ENCODE measurements at regions not wholly inside any gene's neighbourhood (a gene's known extent, or its start where the extent isn't known, plus 50 kb on each side); places are given as distances from the start of the nearest gene placed in this dataset.

DNA sequence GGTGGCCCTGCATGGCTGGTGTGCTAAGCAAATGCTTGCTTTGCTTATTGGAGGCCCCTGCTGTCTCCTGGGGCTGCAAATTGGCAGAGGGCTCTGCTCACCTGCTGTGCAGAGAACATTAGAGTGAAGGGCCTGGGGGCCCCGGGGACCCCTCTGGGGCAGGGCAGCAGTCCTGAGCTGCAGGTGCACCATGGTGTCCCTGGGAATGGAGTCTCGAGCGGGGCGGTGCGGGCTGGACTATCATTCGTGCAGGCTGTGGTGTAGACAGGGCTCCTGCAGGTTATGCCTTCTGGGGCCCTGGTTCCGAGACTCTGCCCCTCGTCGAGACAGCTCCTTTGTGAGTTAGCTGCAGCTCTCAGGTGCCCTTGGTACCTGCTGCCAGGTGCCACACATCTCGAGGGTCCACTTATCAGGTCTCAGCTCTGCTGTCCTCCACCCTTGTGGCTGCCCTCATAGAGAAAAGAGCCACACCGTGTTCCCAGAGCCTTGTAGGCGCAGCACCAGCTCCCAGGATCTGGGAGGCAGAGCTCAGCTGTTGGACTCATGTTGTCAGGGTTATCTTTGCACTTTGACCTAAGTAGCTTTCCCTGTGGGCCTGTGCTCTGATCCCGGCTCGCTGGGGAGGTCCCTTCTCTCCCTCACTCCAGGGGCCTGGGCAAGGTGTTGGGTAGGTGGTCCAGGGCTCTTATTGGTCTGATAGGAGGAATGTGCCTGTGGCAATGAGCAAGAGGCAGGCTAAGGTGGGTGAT lies 58.0 kb upstream of the ZNF536 start:
- Histone ChIP-seq H3K36me3 (replicated peaks; ENCODE audit: insufficient read depth, low read depth) (no peaks in the 10 kb centered on the region), H3K4me2 (no peak overlapping the region), H2AFZ (no peak overlapping the region), H3K9me3 (ENCODE audit: low read depth) (no peaks in the 10 kb centered on the region), H4K20me1 (ENCODE audit: insufficient read depth, poor library complexity, severe bottlenecking) (no peaks in the 10 kb centered on the region), H3K9me2 (replicated peaks; ENCODE audit: insufficient read depth) (no peaks in the 10 kb centered on the region), H3K79me2 (no peaks in the 10 kb centered on the region), H3K4me3 (no peak overlapping the region), H3K27me3 (no peaks in the 10 kb centered on the region), H3K4me1 (ENCODE audit: insufficient read depth) (no peaks in the 10 kb centered on the region), H3K27ac (no peak overlapping the region)
- 71% methylated on average over 11 of the region's 14 CpGs for WGBS (ENCODE audit: low lambda C conversion rate, missing lambda C conversion rate)
- DNase-seq (ENCODE audit: low spot score): peak; percentile 46
- TF ChIP-seq, protein P1, sequence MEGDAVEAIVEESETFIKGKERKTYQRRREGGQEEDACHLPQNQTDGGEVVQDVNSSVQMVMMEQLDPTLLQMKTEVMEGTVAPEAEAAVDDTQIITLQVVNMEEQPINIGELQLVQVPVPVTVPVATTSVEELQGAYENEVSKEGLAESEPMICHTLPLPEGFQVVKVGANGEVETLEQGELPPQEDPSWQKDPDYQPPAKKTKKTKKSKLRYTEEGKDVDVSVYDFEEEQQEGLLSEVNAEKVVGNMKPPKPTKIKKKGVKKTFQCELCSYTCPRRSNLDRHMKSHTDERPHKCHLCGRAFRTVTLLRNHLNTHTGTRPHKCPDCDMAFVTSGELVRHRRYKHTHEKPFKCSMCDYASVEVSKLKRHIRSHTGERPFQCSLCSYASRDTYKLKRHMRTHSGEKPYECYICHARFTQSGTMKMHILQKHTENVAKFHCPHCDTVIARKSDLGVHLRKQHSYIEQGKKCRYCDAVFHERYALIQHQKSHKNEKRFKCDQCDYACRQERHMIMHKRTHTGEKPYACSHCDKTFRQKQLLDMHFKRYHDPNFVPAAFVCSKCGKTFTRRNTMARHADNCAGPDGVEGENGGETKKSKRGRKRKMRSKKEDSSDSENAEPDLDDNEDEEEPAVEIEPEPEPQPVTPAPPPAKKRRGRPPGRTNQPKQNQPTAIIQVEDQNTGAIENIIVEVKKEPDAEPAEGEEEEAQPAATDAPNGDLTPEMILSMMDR (IDR thresholded peaks at IDR 0.05; ENCODE audit: poor library complexity): no peak
- TF ChIP-seq EZH2 (IDR thresholded peaks at IDR 0.05; ENCODE audit: borderline replicate concordance) (no peak), EZH2phosphoT487 (IDR thresholded peaks at IDR 0.05; ENCODE audit: low read depth, severe bottlenecking, unreplicated experiment) (no peak)

DNA sequence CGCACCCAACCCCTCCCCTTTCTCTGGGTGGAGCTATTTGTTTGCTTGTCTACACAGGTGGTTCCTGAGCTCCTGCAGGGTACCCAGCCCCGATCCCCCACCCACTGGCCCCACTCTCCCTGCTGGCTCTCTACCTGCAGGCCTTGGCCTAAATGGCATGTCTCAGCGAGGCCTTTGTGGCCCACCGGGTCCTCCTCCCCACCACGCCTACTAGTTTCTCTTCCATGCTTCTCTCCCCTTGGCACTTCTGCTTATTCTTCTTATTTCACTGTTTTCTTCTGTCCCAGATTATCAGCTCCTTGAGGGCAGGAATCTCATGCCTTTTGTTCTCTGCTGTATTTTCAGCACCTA lies 57.4 kb upstream of the ZNF536 start:
- Histone ChIP-seq H2AFZ (no peak overlapping the region), H3K4me3 (no peak overlapping the region), H3K79me2 (no peaks in the 10 kb centered on the region), H3K9me3 (ENCODE audit: low read depth) (no peaks in the 10 kb centered on the region), H4K20me1 (ENCODE audit: insufficient read depth, poor library complexity, severe bottlenecking) (no peaks in the 10 kb centered on the region), H3K4me1 (ENCODE audit: insufficient read depth) (no peaks in the 10 kb centered on the region), H3K9me2 (replicated peaks; ENCODE audit: insufficient read depth) (no peaks in the 10 kb centered on the region), H3K4me2 (no peak overlapping the region), H3K27ac (no peak overlapping the region), H3K27me3 (no peaks in the 10 kb centered on the region), H3K36me3 (replicated peaks; ENCODE audit: insufficient read depth, low read depth) (no peaks in the 10 kb centered on the region)
- TF ChIP-seq EZH2phosphoT487 (IDR thresholded peaks at IDR 0.05; ENCODE audit: low read depth, severe bottlenecking, unreplicated experiment): no peak
- no peak for TF ChIP-seq EZH2 (IDR thresholded peaks at IDR 0.05; ENCODE audit: borderline replicate concordance)
- TF ChIP-seq, protein P1 (IDR thresholded peaks at IDR 0.05; ENCODE audit: poor library complexity): no peak
- 95% methylated on average over 3 of the region's 5 CpGs for WGBS (ENCODE audit: low lambda C conversion rate, missing lambda C conversion rate)
- DNase-seq (ENCODE audit: low spot score): no peak

DNA sequence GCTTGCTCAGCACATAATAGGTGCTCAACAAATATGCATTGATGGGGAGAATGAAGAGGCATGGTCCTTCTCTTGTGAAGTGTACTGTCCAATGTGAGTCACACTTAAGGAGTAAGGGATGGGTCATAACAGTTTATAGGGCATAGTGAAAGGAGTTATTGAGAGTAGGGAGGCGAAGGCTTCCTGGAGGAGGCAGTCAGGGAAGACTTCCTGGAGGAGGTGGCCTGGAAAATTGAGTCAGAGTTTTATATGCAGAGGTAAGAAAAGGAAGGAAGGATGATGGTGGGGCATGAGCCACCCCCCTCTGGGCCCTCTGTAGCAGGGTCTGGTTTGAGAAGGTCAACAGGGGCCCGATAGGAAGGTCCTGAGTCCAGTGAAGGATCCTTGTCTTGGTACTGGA lies 57.0 kb upstream of the ZNF536 start:
- Histone ChIP-seq H3K27ac (no peak overlapping the region), H3K27me3 (no peaks in the 10 kb centered on the region), H3K4me3 (no peak overlapping the region), H4K20me1 (ENCODE audit: insufficient read depth, poor library complexity, severe bottlenecking) (no peaks in the 10 kb centered on the region), H3K9me2 (replicated peaks; ENCODE audit: insufficient read depth) (no peaks in the 10 kb centered on the region), H3K4me2 (no peak overlapping the region), H3K9me3 (ENCODE audit: low read depth) (no peaks in the 10 kb centered on the region), H3K79me2 (no peaks in the 10 kb centered on the region), H2AFZ (no peak overlapping the region), H3K36me3 (replicated peaks; ENCODE audit: insufficient read depth, low read depth) (no peaks in the 10 kb centered on the region), H3K4me1 (ENCODE audit: insufficient read depth) (no peaks in the 10 kb centered on the region)
- no peak for TF ChIP-seq EZH2phosphoT487 (IDR thresholded peaks at IDR 0.05; ENCODE audit: low read depth, severe bottlenecking, unreplicated experiment)
- TF ChIP-seq EZH2 (IDR thresholded peaks at IDR 0.05; ENCODE audit: borderline replicate concordance): no peak
- TF ChIP-seq, protein P1 (IDR thresholded peaks at IDR 0.05; ENCODE audit: poor library complexity): no peak
- 98% methylated on average over 2 of the region's 2 CpGs for WGBS (ENCODE audit: low lambda C conversion rate, missing lambda C conversion rate)
- no peak for DNase-seq (ENCODE audit: low spot score)
